ENCODE measurements at regions not wholly inside any gene's neighbourhood (a gene's known extent, or its start where the extent isn't known, plus 50 kb on each side); places are given as distances from the start of the nearest gene placed in this dataset.

DNA sequence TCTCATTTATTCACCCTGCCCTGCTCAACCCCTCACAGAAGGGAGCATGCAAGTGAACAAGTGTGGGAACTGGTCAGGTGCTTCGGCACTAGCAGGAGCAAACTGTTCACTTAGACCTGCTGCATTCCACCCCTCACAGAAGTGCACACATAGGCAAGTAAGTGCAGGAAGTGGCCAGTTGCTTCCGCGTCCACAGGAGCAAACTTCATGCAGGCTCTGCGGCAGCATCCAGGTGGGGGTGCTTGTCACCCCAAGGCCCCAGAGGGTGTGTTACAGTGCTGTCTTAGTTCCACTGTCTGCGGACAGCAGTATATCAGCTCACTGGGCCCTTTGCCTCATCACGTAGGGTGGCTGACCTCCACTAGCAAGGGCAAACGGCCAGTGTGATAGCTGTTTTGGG is 167.3 kb upstream of the AVPR1A start:
- no peak overlapping the region for H3K27ac ChIP-seq (ENCODE audit: low read depth in 2 of 2, low read length in 2 of 2)
- H3K4me3 ChIP-seq (ENCODE audit: low read length in 3 of 3), result no peak overlapping the region
- H3K9me3 ChIP-seq (ENCODE audit: control insufficient read depth in 2 of 3, insufficient read depth in 1 of 3, low read length in 3 of 3), result no peaks in the 10 kb centered on the region
- no peaks in the 10 kb centered on the region for H3K27me3 ChIP-seq (ENCODE audit: control insufficient read depth, insufficient read depth, low read length)
- no peaks in the 10 kb centered on the region for H3K36me3 ChIP-seq (ENCODE audit: control insufficient read depth in 2 of 3, insufficient read depth in 3 of 3, low read length in 3 of 3)
- peaks cover 0 to 5% (median 0%) of the 10 kb centered on the region in 3 donors for H3K4me1 ChIP-seq (ENCODE audit: control insufficient read depth in 2 of 3, insufficient read depth in 2 of 3, low read depth in 1 of 3, low read length in 3 of 3)
- H3K9ac ChIP-seq (ENCODE audit: low read length in 3 of 3), result no peak overlapping the region
- TF ChIP-seq, protein P1, sequence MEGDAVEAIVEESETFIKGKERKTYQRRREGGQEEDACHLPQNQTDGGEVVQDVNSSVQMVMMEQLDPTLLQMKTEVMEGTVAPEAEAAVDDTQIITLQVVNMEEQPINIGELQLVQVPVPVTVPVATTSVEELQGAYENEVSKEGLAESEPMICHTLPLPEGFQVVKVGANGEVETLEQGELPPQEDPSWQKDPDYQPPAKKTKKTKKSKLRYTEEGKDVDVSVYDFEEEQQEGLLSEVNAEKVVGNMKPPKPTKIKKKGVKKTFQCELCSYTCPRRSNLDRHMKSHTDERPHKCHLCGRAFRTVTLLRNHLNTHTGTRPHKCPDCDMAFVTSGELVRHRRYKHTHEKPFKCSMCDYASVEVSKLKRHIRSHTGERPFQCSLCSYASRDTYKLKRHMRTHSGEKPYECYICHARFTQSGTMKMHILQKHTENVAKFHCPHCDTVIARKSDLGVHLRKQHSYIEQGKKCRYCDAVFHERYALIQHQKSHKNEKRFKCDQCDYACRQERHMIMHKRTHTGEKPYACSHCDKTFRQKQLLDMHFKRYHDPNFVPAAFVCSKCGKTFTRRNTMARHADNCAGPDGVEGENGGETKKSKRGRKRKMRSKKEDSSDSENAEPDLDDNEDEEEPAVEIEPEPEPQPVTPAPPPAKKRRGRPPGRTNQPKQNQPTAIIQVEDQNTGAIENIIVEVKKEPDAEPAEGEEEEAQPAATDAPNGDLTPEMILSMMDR (IDR thresholded peaks at IDR 0.05; ENCODE audit: borderline replicate concordance, extremely low read depth, insufficient read depth), result no peak
- DNase-seq (peak in 1 of 5 donors; percentile 61), FAIRE-seq (no peak)
- intact Hi-C loops (cut with DNase I), result no loop called here

DNA sequence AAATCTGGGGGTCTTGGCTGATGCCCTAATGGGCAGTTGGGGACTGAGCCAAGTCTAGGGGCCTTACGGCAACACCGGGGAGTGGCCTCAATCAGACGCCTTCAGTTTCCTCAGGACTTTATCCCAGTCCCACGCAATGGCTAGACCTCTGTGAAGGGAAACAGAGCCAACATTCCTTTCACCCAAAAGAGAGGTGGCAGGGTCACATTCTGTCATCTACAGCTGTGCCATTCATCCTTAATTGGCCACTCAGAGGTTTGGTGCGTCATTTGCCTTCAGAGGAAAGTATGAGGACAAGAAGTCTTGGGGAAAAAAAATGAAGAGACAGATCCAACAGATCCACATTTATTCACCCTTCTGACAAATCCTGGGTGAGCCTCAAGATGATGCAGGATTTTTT is 166.9 kb upstream of the AVPR1A start:
- TF ChIP-seq, protein P1 (IDR thresholded peaks at IDR 0.05; ENCODE audit: borderline replicate concordance, extremely low read depth, insufficient read depth), result no peak
- Histone ChIP-seq H3K27me3 (ENCODE audit: control insufficient read depth, insufficient read depth, low read length) (no peaks in the 10 kb centered on the region), H3K9ac (ENCODE audit: low read length in 3 of 3) (no peak overlapping the region), H3K9me3 (ENCODE audit: control insufficient read depth in 2 of 3, insufficient read depth in 1 of 3, low read length in 3 of 3) (no peaks in the 10 kb centered on the region), H3K4me3 (ENCODE audit: low read length in 3 of 3) (no peak overlapping the region), H3K27ac (ENCODE audit: low read depth in 2 of 2, low read length in 2 of 2) (no peak overlapping the region), H3K4me1 (ENCODE audit: control insufficient read depth in 2 of 3, insufficient read depth in 2 of 3, low read depth in 1 of 3, low read length in 3 of 3) (peaks cover 0 to 5% (median 0%) of the 10 kb centered on the region in 3 donors), H3K36me3 (ENCODE audit: control insufficient read depth in 2 of 3, insufficient read depth in 3 of 3, low read length in 3 of 3) (no peaks in the 10 kb centered on the region)
- DNase-seq, result no peak
- intact Hi-C loops (cut with DNase I), result no loop called here
- no peak for FAIRE-seq

DNA sequence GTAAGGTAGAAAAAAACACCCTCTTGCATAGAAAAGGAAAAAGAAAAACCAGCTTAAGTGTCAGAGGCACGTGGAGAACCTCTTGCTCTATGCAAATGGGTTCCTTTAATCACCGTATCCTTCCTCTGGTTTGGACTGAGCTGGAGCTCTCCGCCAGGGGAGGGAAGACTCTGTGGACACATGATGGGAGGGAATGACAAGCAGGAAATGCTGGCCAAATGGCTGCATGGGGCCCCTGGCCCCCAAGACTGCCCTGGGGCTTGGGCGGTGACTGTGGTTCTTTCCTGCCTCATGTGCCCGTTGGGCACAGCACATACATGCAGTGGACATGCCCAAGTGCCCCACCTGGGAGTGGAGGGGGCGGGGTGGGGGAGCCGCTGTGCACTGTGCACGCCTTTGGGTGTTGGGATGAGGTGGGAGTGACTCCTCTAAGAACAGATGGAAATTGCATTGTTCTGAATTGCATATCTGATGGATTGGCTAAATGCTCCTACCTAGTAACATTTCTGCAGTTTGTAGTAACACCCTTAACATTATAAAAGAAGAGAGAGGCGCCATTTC is 166.4 kb upstream of the AVPR1A start:
- intact Hi-C loops (cut with DNase I), result no loop called here
- Histone ChIP-seq H3K4me3 (ENCODE audit: low read length in 3 of 3) (no peak overlapping the region), H3K9ac (ENCODE audit: low read length in 3 of 3) (no peak overlapping the region), H3K36me3 (ENCODE audit: control insufficient read depth in 2 of 3, insufficient read depth in 3 of 3, low read length in 3 of 3) (no peaks in the 10 kb centered on the region), H3K27me3 (ENCODE audit: control insufficient read depth, insufficient read depth, low read length) (no peaks in the 10 kb centered on the region), H3K27ac (ENCODE audit: low read depth in 2 of 2, low read length in 2 of 2) (no peak overlapping the region), H3K9me3 (ENCODE audit: control insufficient read depth in 2 of 3, insufficient read depth in 1 of 3, low read length in 3 of 3) (no peaks in the 10 kb centered on the region), H3K4me1 (ENCODE audit: control insufficient read depth in 2 of 3, insufficient read depth in 2 of 3, low read depth in 1 of 3, low read length in 3 of 3) (peaks cover 0 to 5% (median 0%) of the 10 kb centered on the region in 3 donors)
- TF ChIP-seq, protein P1 (IDR thresholded peaks at IDR 0.05; ENCODE audit: borderline replicate concordance, extremely low read depth, insufficient read depth), result no peak
- DNase-seq (no peak), FAIRE-seq (no peak)

DNA sequence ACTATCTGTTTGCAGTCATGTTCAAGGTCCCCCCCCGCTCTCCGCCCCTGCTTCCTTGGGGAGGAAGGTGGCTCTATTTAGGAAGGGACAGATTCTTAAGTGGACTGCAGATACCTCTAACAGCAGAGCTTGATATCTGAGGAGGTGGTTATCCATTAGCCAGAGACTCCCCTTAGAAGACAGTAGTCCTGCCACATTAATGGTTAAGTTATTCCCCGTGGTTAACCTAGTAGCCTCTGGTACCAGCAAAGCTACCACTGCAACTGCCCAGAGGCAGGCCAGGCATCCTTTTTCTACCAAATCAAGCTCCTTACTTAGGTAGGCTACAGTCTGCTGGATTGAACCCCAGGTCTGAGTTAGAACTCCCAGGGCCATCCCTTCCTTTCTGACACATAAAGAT is 162.1 kb upstream of the AVPR1A start:
- TF ChIP-seq, protein P1 (IDR thresholded peaks at IDR 0.05; ENCODE audit: borderline replicate concordance, extremely low read depth, insufficient read depth), result no peak
- no peaks in the 10 kb centered on the region for H3K9me3 ChIP-seq (ENCODE audit: control insufficient read depth in 2 of 3, insufficient read depth in 1 of 3, low read length in 3 of 3)
- intact Hi-C loops (cut with DNase I), result no loop called here
- H3K36me3 ChIP-seq (ENCODE audit: control insufficient read depth in 2 of 3, insufficient read depth in 3 of 3, low read length in 3 of 3), result no peaks in the 10 kb centered on the region
- no peak overlapping the region for H3K9ac ChIP-seq (ENCODE audit: low read length in 3 of 3)
- H3K27ac ChIP-seq (ENCODE audit: low read depth in 2 of 2, low read length in 2 of 2), result no peak overlapping the region
- no peaks in the 10 kb centered on the region for H3K4me1 ChIP-seq (ENCODE audit: control insufficient read depth in 2 of 3, insufficient read depth in 2 of 3, low read depth in 1 of 3, low read length in 3 of 3)
- DNase-seq, result peak in 1 of 5 donors; percentile 42
- no peak for FAIRE-seq
- no peak overlapping the region for H3K4me3 ChIP-seq (ENCODE audit: low read length in 3 of 3)
- no peaks in the 10 kb centered on the region for H3K27me3 ChIP-seq (ENCODE audit: control insufficient read depth, insufficient read depth, low read length)

Measured in kidney (tissue), 13 donors.